PC-9 (cell line): ENCODE measurements at regions not wholly inside any gene's neighbourhood (a gene's known extent, or its start where the extent isn't known, plus 50 kb on each side); places are given as distances from the start of the nearest gene placed in this dataset.

Experiments
- BruUV-seq: library from RNA; stranded (reverse); fragments of 400-500 nt; replicated peaks from 2 replicates; lab custom pipeline; 2021; lab: Mats Ljungman, UMichigan
- CTCF ChIA-PET: fragments of 300-600 bp; sonication (Branson Sonifier 250); formaldehyde crosslinking; loops from one replicate; lab custom pipeline; 2022; ENCODE audit warnings: antibody characterized with exemption; lab: Charles Lee
- POLR2A ChIA-PET: fragments of 300-600 bp; sonication (Branson Sonifier 250); formaldehyde crosslinking; loops from one replicate; lab custom pipeline; 2022; ENCODE audit warnings: antibody characterized with exemption; ENCODE audit not compliant: unreplicated experiment; lab: Charles Lee
- DNase-seq, 2 experiments: peaks; one replicate each; pipeline versions ENCODE4 v3.0.0 to v3.0.0-alpha.2; 2015 to 2022; ENCODE audit warnings: mixed read lengths in 1 of 2
- H2AFZ ChIP-seq: fragments of 200-600 bp; sonication (generic); 2 replicates; pipeline ENCODE4 v1.8.1; 2017; ENCODE audit warnings: antibody characterized with exemption
- H3F3A ChIP-seq: fragments of 200-600 bp; sonication (generic); 2 replicates; pipeline ENCODE4 v1.8.1; 2017; ENCODE audit warnings: antibody characterized with exemption, mild to moderate bottlenecking, low read depth; ENCODE audit not compliant: insufficient read depth
- H3K27ac ChIP-seq: fragments of 200-600 bp; sonication (generic); 2 replicates; pipeline ENCODE4 v1.6.1; 2016; ENCODE audit warnings: mixed run types
- H3K27me3 ChIP-seq: fragments of 200-600 bp; sonication (generic); 2 replicates; pipeline ENCODE4 v1.6.1; 2016; ENCODE audit warnings: low read depth, mixed run types; ENCODE audit not compliant: insufficient read depth
- H3K36me3 ChIP-seq: fragments of 200-600 bp; sonication (generic); 2 replicates; pipeline ENCODE4 v1.6.1; 2016; ENCODE audit warnings: low read depth, mixed run types
- H3K4me1 ChIP-seq: fragments of 200-600 bp; sonication (generic); replicated peaks from 2 replicates; pipeline ENCODE4 v1.6.1; 2016; ENCODE audit warnings: mixed run types; ENCODE audit not compliant: insufficient read depth
- H3K4me2 ChIP-seq: fragments of 200-600 bp; sonication (generic); 2 replicates; pipeline ENCODE4 v1.6.1; 2017; ENCODE audit warnings: mixed run types
- H3K4me3 ChIP-seq: fragments of 200-600 bp; sonication (generic); 2 replicates; pipeline ENCODE4 v1.6.1; 2016; ENCODE audit warnings: mixed run types
- H3K79me2 ChIP-seq: fragments of 200-600 bp; sonication (generic); 2 replicates; pipeline ENCODE4 v1.6.1; 2017; ENCODE audit warnings: low read depth, mixed run types
- H3K9me2 ChIP-seq: fragments of 200-600 bp; sonication (generic); 2 replicates; pipeline ENCODE4 v1.8.1; 2017; ENCODE audit warnings: mild to moderate bottlenecking; ENCODE audit not compliant: insufficient read depth
- H3K9me3 ChIP-seq: fragments of 200-600 bp; sonication (generic); 2 replicates; pipeline ENCODE4 v1.8.1; 2016; ENCODE audit warnings: low read depth; ENCODE audit not compliant: insufficient read depth
- H4K20me1 ChIP-seq: fragments of 200-600 bp; sonication (generic); 2 replicates; pipeline ENCODE4 v1.8.1; 2017; ENCODE audit not compliant: insufficient read depth
- EZH2 ChIP-seq: fragments of 200-600 bp; sonication (generic); IDR thresholded peaks from 2 replicates; pipeline ENCODE4 v1.8.0; 2017; ENCODE audit warnings: antibody characterized with exemption, low read depth
- intact Hi-C: fragments of 100-400 bp; cut with micrococcal nuclease; formaldehyde crosslinking; loops from one replicate; pipeline ENCODE4 v1.10.0; 2022; ENCODE audit not compliant: unreplicated experiment
- TF ChIP-seq, protein P1 (sequence below): fragments of 200-600 bp; sonication (generic); conservative IDR thresholded peaks from 2 replicates; pipeline ENCODE4 v1.6.1; 2017; ENCODE audit warnings: mixed run types, antibody characterized with exemption, mild to moderate bottlenecking, moderate library complexity

DNA sequence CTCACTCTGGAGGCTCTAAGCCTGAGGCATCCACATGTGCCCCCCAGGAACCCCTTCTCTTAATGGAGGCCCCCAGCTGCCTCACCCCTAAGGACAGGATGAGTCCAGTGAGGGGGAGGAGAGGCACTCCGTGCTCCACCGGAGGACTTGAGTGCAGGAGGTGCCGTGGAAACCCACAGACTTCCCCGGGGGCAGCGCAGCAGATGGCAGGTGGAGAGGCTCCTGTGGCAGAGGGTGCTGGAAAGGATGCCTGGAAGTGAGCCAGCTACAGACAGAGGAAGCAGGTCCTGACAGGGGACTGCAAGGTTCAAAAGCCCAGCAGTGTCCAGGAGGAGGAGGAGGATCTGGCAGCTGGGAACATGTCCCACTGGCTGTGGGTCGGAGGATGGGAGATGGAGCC lies 1384.0 kb downstream of the TBC1D22A start:
- no peaks in the 10 kb centered on the region for H3K79me2 ChIP-seq
- peaks cover 94% of the 10 kb centered on the region for H3K27me3 ChIP-seq
- H2AFZ ChIP-seq = no peak overlapping the region
- BruUV-seq = no TSS peak
- H3K4me3 ChIP-seq = no peak overlapping the region
- no peaks in the 10 kb centered on the region for H3K36me3 ChIP-seq
- H3K4me2 ChIP-seq = no peak overlapping the region
- no peaks in the 10 kb centered on the region for H3K9me2 ChIP-seq
- no peaks in the 10 kb centered on the region for H3K4me1 ChIP-seq
- H4K20me1 ChIP-seq = peaks cover 3% of the 10 kb centered on the region
- intact Hi-C loops = no loop called here
- TF ChIP-seq, protein P1, sequence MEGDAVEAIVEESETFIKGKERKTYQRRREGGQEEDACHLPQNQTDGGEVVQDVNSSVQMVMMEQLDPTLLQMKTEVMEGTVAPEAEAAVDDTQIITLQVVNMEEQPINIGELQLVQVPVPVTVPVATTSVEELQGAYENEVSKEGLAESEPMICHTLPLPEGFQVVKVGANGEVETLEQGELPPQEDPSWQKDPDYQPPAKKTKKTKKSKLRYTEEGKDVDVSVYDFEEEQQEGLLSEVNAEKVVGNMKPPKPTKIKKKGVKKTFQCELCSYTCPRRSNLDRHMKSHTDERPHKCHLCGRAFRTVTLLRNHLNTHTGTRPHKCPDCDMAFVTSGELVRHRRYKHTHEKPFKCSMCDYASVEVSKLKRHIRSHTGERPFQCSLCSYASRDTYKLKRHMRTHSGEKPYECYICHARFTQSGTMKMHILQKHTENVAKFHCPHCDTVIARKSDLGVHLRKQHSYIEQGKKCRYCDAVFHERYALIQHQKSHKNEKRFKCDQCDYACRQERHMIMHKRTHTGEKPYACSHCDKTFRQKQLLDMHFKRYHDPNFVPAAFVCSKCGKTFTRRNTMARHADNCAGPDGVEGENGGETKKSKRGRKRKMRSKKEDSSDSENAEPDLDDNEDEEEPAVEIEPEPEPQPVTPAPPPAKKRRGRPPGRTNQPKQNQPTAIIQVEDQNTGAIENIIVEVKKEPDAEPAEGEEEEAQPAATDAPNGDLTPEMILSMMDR = no peak
- no peak for TF ChIP-seq EZH2
- ChIA-PET CTCF (no interaction called here), POLR2A (no interaction called here)
- H3F3A ChIP-seq = no peaks in the 10 kb centered on the region
- no peak overlapping the region for H3K27ac ChIP-seq
- no peaks in the 10 kb centered on the region for H3K9me3 ChIP-seq
- no peak for DNase-seq

DNA sequence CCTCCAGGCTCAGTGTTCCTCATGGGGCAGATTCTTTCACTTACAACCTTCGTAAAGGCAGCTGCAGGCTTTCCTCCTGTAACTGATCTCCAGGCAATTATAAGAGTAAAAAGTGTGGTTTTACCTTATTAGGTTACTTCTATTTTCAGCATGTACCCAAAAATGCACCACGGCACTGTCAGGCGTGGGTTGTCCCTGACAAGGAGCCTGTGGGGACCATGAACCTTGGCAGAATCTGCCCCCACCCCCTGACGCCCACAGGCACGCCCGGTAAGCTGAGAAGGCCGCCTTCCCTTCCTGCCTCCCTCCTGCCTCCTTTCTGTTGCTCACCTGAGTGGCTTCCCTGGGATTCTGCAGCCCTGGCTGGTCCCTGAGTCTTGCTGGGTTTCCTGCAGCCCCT lies 1383.3 kb downstream of the TBC1D22A start:
- ChIA-PET CTCF (no interaction called here), POLR2A (no interaction called here)
- Histone ChIP-seq H3K4me3 (no peak overlapping the region), H2AFZ (no peak overlapping the region), H4K20me1 (peaks cover 3% of the 10 kb centered on the region), H3K79me2 (no peaks in the 10 kb centered on the region), H3K4me1 (no peaks in the 10 kb centered on the region), H3K4me2 (no peak overlapping the region), H3K27me3 (peaks cover 94% of the 10 kb centered on the region), H3K9me2 (no peaks in the 10 kb centered on the region), H3F3A (no peaks in the 10 kb centered on the region), H3K27ac (no peak overlapping the region), H3K36me3 (no peaks in the 10 kb centered on the region), H3K9me3 (no peaks in the 10 kb centered on the region)
- BruUV-seq = no TSS peak
- DNase-seq = no peak
- intact Hi-C loops = no loop called here
- no peak for TF ChIP-seq EZH2
- TF ChIP-seq, protein P1 = no peak

DNA sequence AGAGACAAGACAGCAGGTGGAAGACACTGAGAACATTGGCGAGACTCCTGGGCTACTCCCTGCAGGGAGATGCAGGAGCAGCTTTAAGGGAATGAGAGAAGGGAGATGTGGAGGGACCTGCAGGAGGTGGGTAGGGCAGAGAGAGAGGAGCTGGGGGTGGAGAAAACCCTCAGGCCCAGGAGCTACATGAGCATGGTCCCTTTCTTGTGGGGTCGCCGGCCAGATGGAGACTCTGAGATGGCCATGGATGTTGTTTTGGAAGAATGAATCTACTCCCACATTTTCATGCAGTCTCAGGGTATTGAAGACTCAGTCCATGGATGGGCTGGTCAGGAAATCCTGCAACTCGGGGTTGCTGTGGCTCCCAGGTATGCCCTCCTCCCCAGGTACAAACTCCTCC lies 1381.9 kb downstream of the TBC1D22A start:
- no peak for DNase-seq
- Histone ChIP-seq H3K9me2 (no peaks in the 10 kb centered on the region), H3K4me2 (no peak overlapping the region), H3F3A (no peaks in the 10 kb centered on the region), H3K9me3 (no peaks in the 10 kb centered on the region), H3K27ac (no peak overlapping the region), H4K20me1 (peaks cover 3% of the 10 kb centered on the region; the same call in 1 of the 2 replicates), H3K79me2 (no peaks in the 10 kb centered on the region), H3K4me3 (no peak overlapping the region), H3K36me3 (no peaks in the 10 kb centered on the region), H2AFZ (no peak overlapping the region), H3K27me3 (peaks cover 99% of the 10 kb centered on the region), H3K4me1 (no peaks in the 10 kb centered on the region)
- CTCF ChIA-PET = no interaction called here
- intact Hi-C loops = no loop called here
- POLR2A ChIA-PET = no interaction called here
- TF ChIP-seq, protein P1 = no peak
- TF ChIP-seq EZH2 = no peak
- BruUV-seq = no TSS peak
